ENCODE measurements at regions not wholly inside any gene's neighbourhood (a gene's known extent, or its start where the extent isn't known, plus 50 kb on each side); places are given as distances from the start of the nearest gene placed in this dataset.
"Not testable (repeated sequence)": the region's sequence is repeated elsewhere in the genome, so short reads cannot be mapped to it uniquely, and the experiment has no call there.

DNA sequence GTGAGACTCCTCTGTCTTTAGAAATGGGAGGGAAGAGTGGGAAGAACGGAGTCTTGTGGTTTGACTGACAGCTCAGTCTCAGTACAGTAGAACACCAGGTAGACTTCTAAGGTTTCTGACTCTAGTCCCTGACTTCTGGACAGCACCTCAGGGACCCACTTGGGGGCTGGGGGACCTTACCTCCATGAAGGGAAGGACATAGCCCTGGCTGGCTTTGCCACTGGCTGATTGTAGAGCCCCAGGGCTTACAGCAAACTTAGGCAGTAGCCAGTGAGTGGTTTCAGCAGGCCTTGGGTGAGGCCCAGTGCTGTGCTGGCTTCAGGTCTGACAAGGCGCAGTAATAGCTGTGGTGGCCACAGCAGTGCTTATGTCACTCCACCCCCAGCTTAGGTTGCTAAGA, 290.0 kb upstream of the PRR16 start:
- ChIA-PET CTCF (no interaction called here), POLR2A (no interaction called here)
- Histone ChIP-seq H3K27ac (ENCODE audit: low read depth in 2 of 2, low read length in 1 of 2) (no peak overlapping the region), H2AFZ (ENCODE audit: low read depth) (no peak overlapping the region), H3K9me3 (no peaks in the 10 kb centered on the region), H3F3A (replicated peaks; ENCODE audit: insufficient read depth) (no peaks in the 10 kb centered on the region), H3K27me3 (ENCODE audit: insufficient read depth) (no peaks in the 10 kb centered on the region), H3K4me3 (ENCODE audit: low read depth in 2 of 2, low read length in 1 of 2) (no peak overlapping the region), H3K4me2 (no peak overlapping the region), H3K79me2 (ENCODE audit: insufficient read depth) (no peaks in the 10 kb centered on the region), H3K9ac (no peak overlapping the region), H3K4me1 (ENCODE audit: control insufficient read depth in 1 of 2, insufficient read depth in 2 of 2, low read depth in 1 of 2, low read length in 1 of 2) (no peaks in the 10 kb centered on the region), H3K36me3 (replicated peaks in 1 of 2; ENCODE audit: control insufficient read depth in 1 of 2, insufficient read depth in 2 of 2, low read length in 1 of 2) (no peaks in the 10 kb centered on the region), H4K20me1 (ENCODE audit: insufficient read depth) (no peaks in the 10 kb centered on the region), H3K9me2 (no peaks in the 10 kb centered on the region)
- DNase-seq = no peak
- TF ChIP-seq SMC3 (IDR thresholded peaks at IDR 0.05; ENCODE audit: low read depth, low read length) (no peak), EZH2phosphoT487 (IDR thresholded peaks at IDR 0.05; ENCODE audit: borderline replicate concordance, low read depth) (no peak), POLR2AphosphoS5 (IDR thresholded peaks at IDR 0.05; ENCODE audit: low read depth, low read length) (no peak), FOXJ3 (CRISPR knock-in tag; IDR thresholded peaks at IDR 0.05) (no peak), YY1 (IDR thresholded peaks at IDR 0.05; ENCODE audit: low read depth) (no peak), RFX5 (IDR thresholded peaks at IDR 0.05; ENCODE audit: low read length) (no peak), NRF1 (IDR thresholded peaks at IDR 0.05; ENCODE audit: low read depth, low read length) (no peak)
- TF ChIP-seq, protein P1, sequence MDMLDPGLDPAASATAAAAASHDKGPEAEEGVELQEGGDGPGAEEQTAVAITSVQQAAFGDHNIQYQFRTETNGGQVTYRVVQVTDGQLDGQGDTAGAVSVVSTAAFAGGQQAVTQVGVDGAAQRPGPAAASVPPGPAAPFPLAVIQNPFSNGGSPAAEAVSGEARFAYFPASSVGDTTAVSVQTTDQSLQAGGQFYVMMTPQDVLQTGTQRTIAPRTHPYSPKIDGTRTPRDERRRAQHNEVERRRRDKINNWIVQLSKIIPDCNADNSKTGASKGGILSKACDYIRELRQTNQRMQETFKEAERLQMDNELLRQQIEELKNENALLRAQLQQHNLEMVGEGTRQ (IDR thresholded peaks at IDR 0.05; ENCODE audit: borderline replicate concordance, low read depth, low read length) = no peak
- TF ChIP-seq, protein P2, sequence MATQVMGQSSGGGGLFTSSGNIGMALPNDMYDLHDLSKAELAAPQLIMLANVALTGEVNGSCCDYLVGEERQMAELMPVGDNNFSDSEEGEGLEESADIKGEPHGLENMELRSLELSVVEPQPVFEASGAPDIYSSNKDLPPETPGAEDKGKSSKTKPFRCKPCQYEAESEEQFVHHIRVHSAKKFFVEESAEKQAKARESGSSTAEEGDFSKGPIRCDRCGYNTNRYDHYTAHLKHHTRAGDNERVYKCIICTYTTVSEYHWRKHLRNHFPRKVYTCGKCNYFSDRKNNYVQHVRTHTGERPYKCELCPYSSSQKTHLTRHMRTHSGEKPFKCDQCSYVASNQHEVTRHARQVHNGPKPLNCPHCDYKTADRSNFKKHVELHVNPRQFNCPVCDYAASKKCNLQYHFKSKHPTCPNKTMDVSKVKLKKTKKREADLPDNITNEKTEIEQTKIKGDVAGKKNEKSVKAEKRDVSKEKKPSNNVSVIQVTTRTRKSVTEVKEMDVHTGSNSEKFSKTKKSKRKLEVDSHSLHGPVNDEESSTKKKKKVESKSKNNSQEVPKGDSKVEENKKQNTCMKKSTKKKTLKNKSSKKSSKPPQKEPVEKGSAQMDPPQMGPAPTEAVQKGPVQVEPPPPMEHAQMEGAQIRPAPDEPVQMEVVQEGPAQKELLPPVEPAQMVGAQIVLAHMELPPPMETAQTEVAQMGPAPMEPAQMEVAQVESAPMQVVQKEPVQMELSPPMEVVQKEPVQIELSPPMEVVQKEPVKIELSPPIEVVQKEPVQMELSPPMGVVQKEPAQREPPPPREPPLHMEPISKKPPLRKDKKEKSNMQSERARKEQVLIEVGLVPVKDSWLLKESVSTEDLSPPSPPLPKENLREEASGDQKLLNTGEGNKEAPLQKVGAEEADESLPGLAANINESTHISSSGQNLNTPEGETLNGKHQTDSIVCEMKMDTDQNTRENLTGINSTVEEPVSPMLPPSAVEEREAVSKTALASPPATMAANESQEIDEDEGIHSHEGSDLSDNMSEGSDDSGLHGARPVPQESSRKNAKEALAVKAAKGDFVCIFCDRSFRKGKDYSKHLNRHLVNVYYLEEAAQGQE (IDR thresholded peaks at IDR 0.05; ENCODE audit: low read depth, low read length) = no peak
- TF ChIP-seq, protein P3, sequence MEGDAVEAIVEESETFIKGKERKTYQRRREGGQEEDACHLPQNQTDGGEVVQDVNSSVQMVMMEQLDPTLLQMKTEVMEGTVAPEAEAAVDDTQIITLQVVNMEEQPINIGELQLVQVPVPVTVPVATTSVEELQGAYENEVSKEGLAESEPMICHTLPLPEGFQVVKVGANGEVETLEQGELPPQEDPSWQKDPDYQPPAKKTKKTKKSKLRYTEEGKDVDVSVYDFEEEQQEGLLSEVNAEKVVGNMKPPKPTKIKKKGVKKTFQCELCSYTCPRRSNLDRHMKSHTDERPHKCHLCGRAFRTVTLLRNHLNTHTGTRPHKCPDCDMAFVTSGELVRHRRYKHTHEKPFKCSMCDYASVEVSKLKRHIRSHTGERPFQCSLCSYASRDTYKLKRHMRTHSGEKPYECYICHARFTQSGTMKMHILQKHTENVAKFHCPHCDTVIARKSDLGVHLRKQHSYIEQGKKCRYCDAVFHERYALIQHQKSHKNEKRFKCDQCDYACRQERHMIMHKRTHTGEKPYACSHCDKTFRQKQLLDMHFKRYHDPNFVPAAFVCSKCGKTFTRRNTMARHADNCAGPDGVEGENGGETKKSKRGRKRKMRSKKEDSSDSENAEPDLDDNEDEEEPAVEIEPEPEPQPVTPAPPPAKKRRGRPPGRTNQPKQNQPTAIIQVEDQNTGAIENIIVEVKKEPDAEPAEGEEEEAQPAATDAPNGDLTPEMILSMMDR (IDR thresholded peaks at IDR 0.05) = no peak
- TF ChIP-seq, protein P4, sequence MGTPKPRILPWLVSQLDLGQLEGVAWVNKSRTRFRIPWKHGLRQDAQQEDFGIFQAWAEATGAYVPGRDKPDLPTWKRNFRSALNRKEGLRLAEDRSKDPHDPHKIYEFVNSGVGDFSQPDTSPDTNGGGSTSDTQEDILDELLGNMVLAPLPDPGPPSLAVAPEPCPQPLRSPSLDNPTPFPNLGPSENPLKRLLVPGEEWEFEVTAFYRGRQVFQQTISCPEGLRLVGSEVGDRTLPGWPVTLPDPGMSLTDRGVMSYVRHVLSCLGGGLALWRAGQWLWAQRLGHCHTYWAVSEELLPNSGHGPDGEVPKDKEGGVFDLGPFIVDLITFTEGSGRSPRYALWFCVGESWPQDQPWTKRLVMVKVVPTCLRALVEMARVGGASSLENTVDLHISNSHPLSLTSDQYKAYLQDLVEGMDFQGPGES (IDR thresholded peaks at IDR 0.05; ENCODE audit: low read depth, low read length) = no peak
- TF ChIP-seq, protein P5, sequence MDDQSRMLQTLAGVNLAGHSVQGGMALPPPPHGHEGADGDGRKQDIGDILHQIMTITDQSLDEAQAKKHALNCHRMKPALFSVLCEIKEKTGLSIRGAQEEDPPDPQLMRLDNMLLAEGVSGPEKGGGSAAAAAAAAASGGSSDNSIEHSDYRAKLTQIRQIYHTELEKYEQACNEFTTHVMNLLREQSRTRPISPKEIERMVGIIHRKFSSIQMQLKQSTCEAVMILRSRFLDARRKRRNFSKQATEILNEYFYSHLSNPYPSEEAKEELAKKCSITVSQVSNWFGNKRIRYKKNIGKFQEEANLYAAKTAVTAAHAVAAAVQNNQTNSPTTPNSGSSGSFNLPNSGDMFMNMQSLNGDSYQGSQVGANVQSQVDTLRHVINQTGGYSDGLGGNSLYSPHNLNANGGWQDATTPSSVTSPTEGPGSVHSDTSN (IDR thresholded peaks at IDR 0.05) = no peak
- TF ChIP-seq, protein P6, sequence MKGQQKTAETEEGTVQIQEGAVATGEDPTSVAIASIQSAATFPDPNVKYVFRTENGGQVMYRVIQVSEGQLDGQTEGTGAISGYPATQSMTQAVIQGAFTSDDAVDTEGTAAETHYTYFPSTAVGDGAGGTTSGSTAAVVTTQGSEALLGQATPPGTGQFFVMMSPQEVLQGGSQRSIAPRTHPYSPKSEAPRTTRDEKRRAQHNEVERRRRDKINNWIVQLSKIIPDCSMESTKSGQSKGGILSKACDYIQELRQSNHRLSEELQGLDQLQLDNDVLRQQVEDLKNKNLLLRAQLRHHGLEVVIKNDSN (IDR thresholded peaks at IDR 0.05; ENCODE audit: borderline replicate concordance, low read depth) = no peak
- TF ChIP-seq, protein P7, sequence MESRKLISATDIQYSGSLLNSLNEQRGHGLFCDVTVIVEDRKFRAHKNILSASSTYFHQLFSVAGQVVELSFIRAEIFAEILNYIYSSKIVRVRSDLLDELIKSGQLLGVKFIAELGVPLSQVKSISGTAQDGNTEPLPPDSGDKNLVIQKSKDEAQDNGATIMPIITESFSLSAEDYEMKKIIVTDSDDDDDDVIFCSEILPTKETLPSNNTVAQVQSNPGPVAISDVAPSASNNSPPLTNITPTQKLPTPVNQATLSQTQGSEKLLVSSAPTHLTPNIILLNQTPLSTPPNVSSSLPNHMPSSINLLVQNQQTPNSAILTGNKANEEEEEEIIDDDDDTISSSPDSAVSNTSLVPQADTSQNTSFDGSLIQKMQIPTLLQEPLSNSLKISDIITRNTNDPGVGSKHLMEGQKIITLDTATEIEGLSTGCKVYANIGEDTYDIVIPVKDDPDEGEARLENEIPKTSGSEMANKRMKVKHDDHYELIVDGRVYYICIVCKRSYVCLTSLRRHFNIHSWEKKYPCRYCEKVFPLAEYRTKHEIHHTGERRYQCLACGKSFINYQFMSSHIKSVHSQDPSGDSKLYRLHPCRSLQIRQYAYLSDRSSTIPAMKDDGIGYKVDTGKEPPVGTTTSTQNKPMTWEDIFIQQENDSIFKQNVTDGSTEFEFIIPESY (IDR thresholded peaks at IDR 0.05; ENCODE audit: borderline replicate concordance, low read depth) = no peak
- WGBS (ENCODE audit: low lambda C conversion rate) = 67% methylated on average over 1 of the region's 2 CpGs

DNA sequence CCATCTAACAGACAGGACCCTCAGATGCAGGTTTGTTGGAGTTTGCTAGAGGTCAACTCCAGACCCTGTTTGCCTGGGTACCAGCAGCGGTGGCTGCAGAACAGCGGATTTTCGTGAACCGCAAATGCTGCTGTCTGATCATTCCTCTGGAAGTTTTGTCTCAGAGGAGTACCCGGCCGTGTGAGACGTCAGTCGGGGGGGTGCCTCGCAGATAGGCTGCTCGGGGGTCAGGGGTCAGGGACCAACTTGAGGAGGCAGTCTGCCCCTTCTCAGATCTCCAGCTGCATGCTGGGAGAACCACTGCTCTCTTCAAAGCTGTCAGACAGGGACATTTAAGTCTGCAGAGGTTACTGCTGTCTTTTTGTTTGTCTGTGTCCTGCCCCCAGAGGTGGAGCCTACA, 282.9 kb upstream of the PRR16 start:
- POLR2A ChIA-PET; CTCF ChIA-PET; H3F3A ChIP-seq (replicated peaks; ENCODE audit: insufficient read depth); H3K79me2 ChIP-seq (ENCODE audit: insufficient read depth); DNase-seq; H3K4me1 ChIP-seq (ENCODE audit: control insufficient read depth in 1 of 2, insufficient read depth in 2 of 2, low read depth in 1 of 2, low read length in 1 of 2); H3K9ac ChIP-seq; H3K4me2 ChIP-seq; H3K27ac ChIP-seq (ENCODE audit: low read depth in 2 of 2, low read length in 1 of 2); H3K27me3 ChIP-seq (ENCODE audit: insufficient read depth); H2AFZ ChIP-seq (ENCODE audit: low read depth); H3K36me3 ChIP-seq (replicated peaks in 1 of 2; ENCODE audit: control insufficient read depth in 1 of 2, insufficient read depth in 2 of 2, low read length in 1 of 2); H3K9me3 ChIP-seq; H4K20me1 ChIP-seq (ENCODE audit: insufficient read depth); H3K9me2 ChIP-seq; H3K4me3 ChIP-seq (ENCODE audit: low read depth in 2 of 2, low read length in 1 of 2): not testable (repeated sequence)
- WGBS (ENCODE audit: low lambda C conversion rate) = 72% methylated on average over 6 of the region's 10 CpGs
